Neural cell (in vitro differentiated cells): ENCODE measurements at regions not wholly inside any gene's neighbourhood (a gene's known extent, or its start where the extent isn't known, plus 50 kb on each side); places are given as distances from the start of the nearest gene placed in this dataset.

Source experiments
- EZH2 ChIP-seq: fragments of 200-600, 300-800 bp; shearing (Covaris generic), sonication (generic); IDR thresholded peaks from 2 replicates; pipeline ENCODE4 v1.6.1; 2014; ENCODE audit warnings: antibody characterized with exemption, low read length, borderline replicate concordance, mild to moderate bottlenecking; ENCODE audit not compliant: insufficient read depth, poor library complexity, severe bottlenecking
- POLR2AphosphoS5 ChIP-seq: IDR thresholded peaks from 2 replicates; pipeline ENCODE4 v1.6.1; 2012

DNA sequence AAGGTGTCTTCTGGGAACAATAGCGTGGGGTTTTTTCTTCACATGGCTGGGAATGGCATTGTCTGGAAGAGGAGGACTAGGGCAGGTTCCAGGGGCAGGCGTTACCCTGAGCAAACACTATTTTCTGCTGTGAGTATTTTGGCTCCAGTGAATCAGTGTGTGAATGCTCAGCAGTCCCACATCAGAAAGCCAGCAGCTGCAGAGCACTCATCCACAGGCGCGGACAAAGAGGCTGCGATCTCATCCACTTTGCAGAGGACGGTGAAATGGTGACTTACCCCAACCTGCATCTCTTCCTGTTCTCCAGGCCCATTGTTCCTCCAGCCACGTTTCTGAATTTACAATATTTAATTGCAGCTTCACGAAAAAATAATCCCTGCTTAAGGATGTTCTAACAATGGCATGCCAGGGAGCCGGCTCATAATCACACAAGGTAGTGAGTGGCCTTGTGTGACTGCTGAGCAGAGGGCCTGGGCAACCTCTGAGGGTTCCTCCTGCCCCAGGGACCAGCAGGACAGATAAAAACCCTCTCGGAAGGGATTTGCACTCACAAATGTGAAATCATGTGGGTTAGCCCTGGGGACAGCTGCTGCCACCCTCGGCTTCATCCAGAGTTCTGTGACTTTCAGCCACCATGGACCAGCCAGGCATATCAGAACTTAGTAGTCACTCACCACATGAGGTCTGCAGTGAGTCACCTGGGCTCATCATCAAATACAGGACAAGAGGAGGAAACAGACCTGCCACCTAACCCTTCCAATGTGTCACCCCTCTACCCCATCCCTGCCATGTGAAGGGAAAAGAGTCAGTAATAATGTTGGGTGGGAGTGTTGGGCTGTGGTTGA, 65.0 kb upstream of the EN2 start:
- TF ChIP-seq POLR2AphosphoS5: no peak
- TF ChIP-seq EZH2: no peak
